Loucy (cell line): ENCODE measurements at regions not wholly inside any gene's neighbourhood (a gene's known extent, or its start where the extent isn't known, plus 50 kb on each side); places are given as distances from the start of the nearest gene placed in this dataset.

Experiments used
- H2AFZ ChIP-seq: fragments of 200-600 bp; sonication (generic); 2 replicates; pipeline ENCODE4 v1.6.0; 2016; ENCODE audit warnings: antibody characterized with exemption, mild to moderate bottlenecking, low read length, moderate library complexity
- H3F3A ChIP-seq: fragments of 200-600 bp; 2 replicates; pipeline ENCODE4 v1.6.0; 2016; ENCODE audit warnings: antibody characterized with exemption, low read depth, mild to moderate bottlenecking
- H3K27me3 ChIP-seq: fragments of 200-600 bp; sonication (generic); 2 replicates; pipeline ENCODE4 v1.6.1; 2014; ENCODE audit warnings: low read length, mild to moderate bottlenecking; ENCODE audit not compliant: insufficient read depth, poor library complexity, severe bottlenecking
- H3K36me3 ChIP-seq: fragments of 200-600 bp; sonication (generic); 2 replicates; pipeline ENCODE4 v1.6.1; 2016; ENCODE audit warnings: low read length; ENCODE audit not compliant: insufficient read depth
- H3K4me1 ChIP-seq: fragments of 200-600 bp; sonication (generic); 2 replicates; pipeline ENCODE4 v1.5.1; 2014; ENCODE audit warnings: low read length, mild to moderate bottlenecking; ENCODE audit not compliant: insufficient read depth, poor library complexity, severe bottlenecking
- H3K4me2 ChIP-seq: fragments of 200-600 bp; sonication (generic); 2 replicates; pipeline ENCODE4 v1.6.0; 2014; ENCODE audit warnings: antibody characterized with exemption, low read length, low read depth, mild to moderate bottlenecking; ENCODE audit not compliant: poor library complexity, severe bottlenecking
- H3K4me3 ChIP-seq: fragments of 200-600 bp; sonication (generic); 2 replicates; pipeline ENCODE4 v1.5.1; 2014; ENCODE audit warnings: low read length, mild to moderate bottlenecking, mixed read lengths; ENCODE audit not compliant: poor library complexity, severe bottlenecking
- H3K79me2 ChIP-seq: fragments of 200-600 bp; sonication (generic); 2 replicates; pipeline ENCODE4 v1.6.1; 2014; ENCODE audit warnings: low read length; ENCODE audit not compliant: insufficient read depth
- H3K9ac ChIP-seq: fragments of 200-600 bp; sonication (generic); 2 replicates; pipeline ENCODE4 v1.6.0; 2014; ENCODE audit warnings: mild to moderate bottlenecking, low read depth, low read length, moderate library complexity; ENCODE audit not compliant: poor library complexity, severe bottlenecking
- H3K9me2 ChIP-seq: fragments of 200-600 bp; sonication (generic); replicated peaks from 2 replicates; pipeline ENCODE4 v1.6.1; 2016; ENCODE audit warnings: low read depth, low read length, mixed read lengths
- H3K9me3 ChIP-seq: fragments of 200-600 bp; sonication (generic); 2 replicates; pipeline ENCODE4 v1.6.1; 2014; ENCODE audit warnings: mild to moderate bottlenecking, antibody characterized with exemption, low read length, low read depth; ENCODE audit not compliant: insufficient read depth
- H4K20me1 ChIP-seq: fragments of 200-600 bp; sonication (generic); 2 replicates; pipeline ENCODE4 v1.6.0; 2014; ENCODE audit warnings: antibody characterized with exemption, low read length, mild to moderate bottlenecking; ENCODE audit not compliant: insufficient read depth, poor library complexity, severe bottlenecking
- CTCF ChIP-seq: fragments of 200-600 bp; sonication (generic); conservative IDR thresholded peaks from 2 replicates; pipeline ENCODE4 v1.5.1; 2014; ENCODE audit warnings: mild to moderate bottlenecking, antibody characterized with exemption, low read length
- EZH2phosphoT487 ChIP-seq: fragments of 200-600 bp; IDR thresholded peaks from 2 replicates; pipeline ENCODE4 v1.6.1; 2018; ENCODE audit warnings: antibody characterized with exemption, mild to moderate bottlenecking, moderate library complexity, borderline replicate concordance

DNA sequence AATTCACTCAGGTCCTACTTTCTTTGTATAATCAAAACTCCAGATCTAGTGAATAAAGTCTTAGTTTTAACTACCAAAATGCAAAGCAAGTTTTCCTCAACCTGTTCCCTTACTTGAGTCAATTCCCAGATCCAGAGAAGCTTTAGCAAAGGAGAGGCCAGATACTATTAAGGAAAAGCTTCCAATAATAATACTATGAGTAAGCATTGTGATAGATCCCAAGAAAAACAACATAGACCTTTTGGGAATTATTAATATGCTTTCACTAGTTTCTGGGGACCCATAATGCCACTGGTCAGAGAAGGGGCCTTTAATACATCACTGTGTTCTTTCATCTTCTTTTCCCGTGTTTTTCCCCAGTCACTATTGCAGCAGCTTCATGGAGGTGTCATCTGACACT, 339.9 kb upstream of the CDIN1 start:
- no peaks in the 10 kb centered on the region for H3K4me1 ChIP-seq
- TF ChIP-seq EZH2phosphoT487, result no peak
- TF ChIP-seq CTCF, result no peak
- no peak overlapping the region for H2AFZ ChIP-seq
- no peaks in the 10 kb centered on the region for H3K79me2 ChIP-seq
- no peaks in the 10 kb centered on the region for H4K20me1 ChIP-seq
- H3K9me3 ChIP-seq, result no peaks in the 10 kb centered on the region
- no peaks in the 10 kb centered on the region for H3K36me3 ChIP-seq
- no peaks in the 10 kb centered on the region for H3K27me3 ChIP-seq
- H3K9me2 ChIP-seq, result no peaks in the 10 kb centered on the region
- no peak overlapping the region for H3K4me3 ChIP-seq
- H3K9ac ChIP-seq, result no peak overlapping the region
- H3F3A ChIP-seq, result no peaks in the 10 kb centered on the region
- H3K4me2 ChIP-seq, result no peak overlapping the region

- Histone ChIP-seq H3K4me1 (no peaks in the 10 kb centered on the region), H4K20me1 (no peaks in the 10 kb centered on the region), H3K9me3 (no peaks in the 10 kb centered on the region), H3K9ac (no peak overlapping the region), H3K79me2 (no peaks in the 10 kb centered on the region), H2AFZ (no peak overlapping the region), H3K27me3 (no peaks in the 10 kb centered on the region), H3F3A (no peaks in the 10 kb centered on the region), H3K36me3 (no peaks in the 10 kb centered on the region), H3K9me2 (no peaks in the 10 kb centered on the region), H3K4me3 (no peak overlapping the region), H3K4me2 (no peak overlapping the region)
- no peak for TF ChIP-seq EZH2phosphoT487
- TF ChIP-seq CTCF, result no peak
These were observed 328.0 kb upstream of the CDIN1 start for GRCh38 chr15:36251450-36251849.

DNA sequence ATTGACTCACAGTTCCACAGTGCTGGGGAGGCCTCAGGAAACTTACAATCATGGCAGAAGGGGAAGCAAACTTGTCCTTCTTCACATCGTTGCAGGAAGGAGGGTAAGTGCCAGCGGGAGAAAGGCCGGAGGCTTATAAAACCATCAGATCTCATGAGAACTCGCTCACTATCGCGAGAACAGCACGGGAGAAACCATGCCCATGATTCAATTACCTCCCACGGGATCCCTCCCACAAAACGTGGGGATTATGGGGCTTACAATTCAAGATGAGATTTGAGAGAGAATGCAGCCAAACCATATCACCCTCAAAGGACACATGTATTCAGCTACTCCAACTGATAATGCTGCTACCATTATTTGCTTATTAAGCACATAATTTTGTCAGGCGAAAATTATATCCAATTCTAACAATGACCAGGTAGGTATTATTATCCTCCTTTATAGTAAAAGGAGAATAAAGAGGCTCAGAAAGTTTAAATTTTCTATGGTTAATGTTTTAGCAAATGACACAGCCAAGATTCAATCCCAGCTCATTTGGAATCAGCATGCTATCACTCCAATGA, 327.2 kb upstream of the CDIN1 start:
- H3K9ac ChIP-seq, result no peak overlapping the region
- H3K9me2 ChIP-seq, result no peaks in the 10 kb centered on the region
- H3K4me2 ChIP-seq, result no peak overlapping the region
- no peaks in the 10 kb centered on the region for H3K4me1 ChIP-seq
- no peaks in the 10 kb centered on the region for H3K27me3 ChIP-seq
- H3F3A ChIP-seq, result no peaks in the 10 kb centered on the region
- no peak overlapping the region for H2AFZ ChIP-seq
- H3K79me2 ChIP-seq, result no peaks in the 10 kb centered on the region
- H3K36me3 ChIP-seq, result no peaks in the 10 kb centered on the region
- no peak overlapping the region for H3K4me3 ChIP-seq
- H3K9me3 ChIP-seq, result no peaks in the 10 kb centered on the region
- TF ChIP-seq EZH2phosphoT487 (no peak), CTCF (no peak)
- no peaks in the 10 kb centered on the region for H4K20me1 ChIP-seq
